ENCODE measurements at regions not wholly inside any gene's neighbourhood (a gene's known extent, or its start where the extent isn't known, plus 50 kb on each side); places are given as distances from the start of the nearest gene placed in this dataset.

DNA sequence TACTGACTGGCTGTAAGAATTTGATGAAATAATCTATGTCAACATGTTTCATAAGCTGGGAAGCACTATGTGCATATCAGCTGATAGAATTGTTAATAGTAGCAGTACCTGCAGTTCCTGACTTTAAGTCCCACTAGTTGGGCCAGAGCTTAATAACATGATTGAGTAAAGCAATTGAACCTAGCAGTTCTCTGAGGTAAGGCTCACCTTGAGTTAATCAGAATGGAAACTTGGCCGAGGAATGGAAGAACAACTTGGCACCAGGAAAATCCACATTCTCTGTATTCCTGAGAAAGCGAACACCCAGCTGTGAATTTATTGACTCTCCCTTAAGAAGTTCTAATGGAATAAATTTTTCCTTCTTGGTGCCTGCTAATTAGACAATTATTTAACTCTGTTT, 262.6 kb downstream of the IGSF11 start:
- TF ChIP-seq, protein P1, sequence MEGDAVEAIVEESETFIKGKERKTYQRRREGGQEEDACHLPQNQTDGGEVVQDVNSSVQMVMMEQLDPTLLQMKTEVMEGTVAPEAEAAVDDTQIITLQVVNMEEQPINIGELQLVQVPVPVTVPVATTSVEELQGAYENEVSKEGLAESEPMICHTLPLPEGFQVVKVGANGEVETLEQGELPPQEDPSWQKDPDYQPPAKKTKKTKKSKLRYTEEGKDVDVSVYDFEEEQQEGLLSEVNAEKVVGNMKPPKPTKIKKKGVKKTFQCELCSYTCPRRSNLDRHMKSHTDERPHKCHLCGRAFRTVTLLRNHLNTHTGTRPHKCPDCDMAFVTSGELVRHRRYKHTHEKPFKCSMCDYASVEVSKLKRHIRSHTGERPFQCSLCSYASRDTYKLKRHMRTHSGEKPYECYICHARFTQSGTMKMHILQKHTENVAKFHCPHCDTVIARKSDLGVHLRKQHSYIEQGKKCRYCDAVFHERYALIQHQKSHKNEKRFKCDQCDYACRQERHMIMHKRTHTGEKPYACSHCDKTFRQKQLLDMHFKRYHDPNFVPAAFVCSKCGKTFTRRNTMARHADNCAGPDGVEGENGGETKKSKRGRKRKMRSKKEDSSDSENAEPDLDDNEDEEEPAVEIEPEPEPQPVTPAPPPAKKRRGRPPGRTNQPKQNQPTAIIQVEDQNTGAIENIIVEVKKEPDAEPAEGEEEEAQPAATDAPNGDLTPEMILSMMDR (IDR thresholded peaks at IDR 0.05; ENCODE audit: low read depth, low read length): no peak
- no peak for TF ChIP-seq EZH2phosphoT487 (IDR thresholded peaks at IDR 0.05; ENCODE audit: low read depth)

Measured in OCI-LY3 (cell line).